T-cell (primary cell): ENCODE measurements at regions not wholly inside any gene's neighbourhood (a gene's known extent, or its start where the extent isn't known, plus 50 kb on each side); places are given as distances from the start of the nearest gene placed in this dataset.

Experiments
- ATAC-seq, 4 experiments: fragments of 200-7000 bp in 3 of 4; fragments of 150-1000 bp in 1 of 4; cut with Tn5 transposase; replicated peaks in 1 of 4; 1 replicate in 3 of 4; 2 replicates in 1 of 4; pipeline ENCODE4 v1.10.0; 2021; ENCODE audit warnings: moderate library complexity in 3 of 4, mild to moderate bottlenecking in 2 of 4, moderate number of reproducible peaks in 1 of 4
- CTCF ChIA-PET, 2 donors: fragments of 300-600 bp; sonication (Branson Sonifier 250); formaldehyde crosslinking; loops; one replicate each; lab custom pipeline; 2022; ENCODE audit warnings: antibody characterized with exemption in 2 of 2; lab: Charles Lee
- POLR2A ChIA-PET, 2 donors: fragments of 300-600 bp; sonication (Branson Sonifier 250); formaldehyde crosslinking; loops; one replicate each; lab custom pipeline; 2022; ENCODE audit warnings: antibody characterized with exemption in 2 of 2; lab: Charles Lee
- DNase-seq, 35 experiments: peaks; one replicate each; pipeline versions ENCODE4 v3.0.0 to v3.0.0-alpha.2; 2013 to 2023
- H3K27ac ChIP-seq: one replicate; pipeline ENCODE4 v1.5.1; 2013; ENCODE audit warnings: low read length
- H3K27me3 ChIP-seq, 2 experiments: replicated peaks in 1 of 2; 1 replicate in 1 of 2; 2 replicates in 1 of 2; pipeline versions ENCODE4 v1.6.1 to v1.7.0; 2013; ENCODE audit warnings: low read length in 1 of 2, mixed read lengths in 1 of 2; ENCODE audit not compliant: control insufficient read depth in 2 of 2, insufficient read depth in 2 of 2; ENCODE audit errors: extremely low read depth in 1 of 2
- H3K36me3 ChIP-seq, 2 donors: 1 replicate in 1 of 2; 2 replicates in 1 of 2; pipeline versions ENCODE4 v1.6.1 to v1.7.0; 2013; ENCODE audit warnings: low read length in 1 of 2; ENCODE audit not compliant: control insufficient read depth in 2 of 2, insufficient read depth in 1 of 2; ENCODE audit errors: extremely low read depth in 1 of 2
- H3K4me1 ChIP-seq, 2 experiments: 1 replicate in 1 of 2; 2 replicates in 1 of 2; pipeline versions ENCODE4 v1.6.1 to v1.7.0; 2013; ENCODE audit warnings: low read length in 2 of 2, mixed read lengths in 1 of 2; ENCODE audit not compliant: insufficient read depth in 2 of 2, control insufficient read depth in 1 of 2; ENCODE audit errors: extremely low read depth in 1 of 2
- H3K4me3 ChIP-seq, 2 donors: 1 replicate in 1 of 2; 2 replicates in 1 of 2; pipeline versions ENCODE4 v1.5.1 to v1.7.0; 2013; ENCODE audit warnings: mild to moderate bottlenecking in 2 of 2, low read length in 1 of 2, moderate library complexity in 1 of 2; ENCODE audit not compliant: control insufficient read depth in 1 of 2; ENCODE audit errors: extremely low read depth in 1 of 2
- H3K9me3 ChIP-seq: 2 replicates; pipeline ENCODE4 v1.7.0; 2013
- H3K27ac Mint-ChIP-seq, 2 donors: one replicate each; pipeline ENCODE4 v1.8.0; 2020 to 2021; ENCODE audit warnings: mild to moderate bottlenecking in 2 of 2, mixed read lengths in 2 of 2
- H3K27me3 Mint-ChIP-seq, 2 donors: one replicate each; pipeline ENCODE4 v1.8.0; 2021 to 2022; ENCODE audit warnings: mixed read lengths in 2 of 2
- H3K36me3 Mint-ChIP-seq: one replicate; pipeline ENCODE4 v1.8.0; 2021; ENCODE audit warnings: mixed read lengths
- H3K4me1 Mint-ChIP-seq, 3 donors: one replicate each; pipeline ENCODE4 v1.8.0; 2020 to 2022; ENCODE audit warnings: mixed read lengths in 3 of 3, mild to moderate bottlenecking in 1 of 3
- H3K4me3 Mint-ChIP-seq, 3 donors: one replicate each; pipeline ENCODE4 v1.8.0; 2020 to 2022; ENCODE audit warnings: mild to moderate bottlenecking in 3 of 3, mixed read lengths in 3 of 3, moderate library complexity in 3 of 3
- H3K9me3 Mint-ChIP-seq, 3 donors: one replicate each; pipeline ENCODE4 v1.8.0; 2020 to 2022; ENCODE audit warnings: mixed read lengths in 3 of 3
- WGBS: methylation state at CpG from one replicate; pipeline ENCODE4 v1.1.5; 2013; ENCODE audit warnings: missing lambda C conversion rate; ENCODE audit not compliant: insufficient coverage; 5-methylcytosine and 5-hydroxymethylcytosine counted together

DNA sequence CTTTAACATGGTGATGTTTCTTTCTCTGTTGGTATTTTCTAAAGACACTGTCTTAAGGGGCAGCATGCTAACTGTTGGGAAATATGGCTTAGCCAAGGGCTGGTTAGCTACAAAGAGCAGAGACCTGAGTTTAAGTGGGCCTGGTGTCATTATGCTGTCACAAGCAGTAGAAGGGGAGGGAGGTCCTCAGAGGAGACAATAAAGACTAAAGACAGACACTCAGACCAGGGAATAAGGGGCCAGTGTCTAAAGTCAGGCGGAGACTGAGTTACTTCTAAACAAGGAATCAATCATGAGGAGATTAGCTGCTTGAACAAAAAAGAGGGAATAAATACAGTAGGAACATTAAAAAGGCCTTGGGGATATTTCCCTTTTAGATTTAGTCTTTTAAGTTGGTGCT is 142.7 kb upstream of the DPPA4 start:
- CTCF ChIA-PET = no interaction called here
- H3K36me3 ChIP-seq = no peaks in the 10 kb centered on the region
- ATAC-seq (no peak), DNase-seq (no peak)
- no peak overlapping the region for H3K27ac Mint-ChIP-seq
- no CpG with 5 or more reads among the region's 1 CpG for WGBS
- H3K27me3 Mint-ChIP-seq = no peaks in the 10 kb centered on the region
- no peaks in the 10 kb centered on the region for H3K36me3 Mint-ChIP-seq
- no peaks in the 10 kb centered on the region for H3K9me3 Mint-ChIP-seq
- H3K27ac ChIP-seq = no peak overlapping the region
- no peak overlapping the region for H3K4me3 Mint-ChIP-seq
- POLR2A ChIA-PET = no interaction called here
- H3K4me1 ChIP-seq = no peaks in the 10 kb centered on the region
- H3K27me3 ChIP-seq = no peaks in the 10 kb centered on the region
- H3K4me3 ChIP-seq = no peak overlapping the region
- no peaks in the 10 kb centered on the region for H3K9me3 ChIP-seq
- peaks cover 0 to 4% (median 0%) of the 10 kb centered on the region in 3 donors for H3K4me1 Mint-ChIP-seq

GRCh38 chr3:109478614-109479013 is 141.3 kb upstream of the DPPA4 start:
- ChIA-PET CTCF (no interaction called here), POLR2A (no interaction called here)
- no peaks in the 10 kb centered on the region for H3K27me3 Mint-ChIP-seq
- H3K36me3 ChIP-seq = no peaks in the 10 kb centered on the region
- no peaks in the 10 kb centered on the region for H3K9me3 ChIP-seq
- no peaks in the 10 kb centered on the region for H3K36me3 Mint-ChIP-seq
- H3K4me3 Mint-ChIP-seq = no peak overlapping the region
- no peak overlapping the region for H3K27ac ChIP-seq
- peaks cover 0 to 4% (median 0%) of the 10 kb centered on the region in 3 donors for H3K4me1 Mint-ChIP-seq
- no peaks in the 10 kb centered on the region for H3K27me3 ChIP-seq
- no peak for ATAC-seq
- peaks cover 0 to 3% (median 0%) of the 10 kb centered on the region in 3 donors for H3K9me3 Mint-ChIP-seq
- no peaks in the 10 kb centered on the region for H3K4me1 ChIP-seq
- no CpG with 5 or more reads among the region's 1 CpG for WGBS
- DNase-seq = no peak
- no peak overlapping the region for H3K27ac Mint-ChIP-seq
- no peak overlapping the region for H3K4me3 ChIP-seq

DNA sequence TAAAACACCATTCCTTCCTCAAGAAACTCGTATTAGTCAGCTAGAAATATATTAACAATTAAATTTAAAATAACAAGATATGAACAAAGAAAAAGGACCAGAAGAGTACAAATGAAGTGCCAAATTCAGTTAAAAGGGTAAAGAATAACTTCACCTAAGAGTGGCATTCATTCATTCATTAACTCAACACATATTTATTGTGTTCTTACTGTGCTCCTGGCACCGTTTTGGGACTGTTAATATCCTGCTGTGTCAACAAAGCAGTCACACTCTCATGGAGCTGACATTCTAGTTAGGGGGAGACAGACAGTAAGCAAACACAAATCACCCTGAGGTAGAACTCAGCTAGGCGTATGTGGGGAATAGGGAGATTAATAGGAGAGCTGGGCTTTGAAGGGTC is 123.6 kb upstream of the DPPA4 start:
- no peaks in the 10 kb centered on the region for H3K4me1 ChIP-seq
- no peak overlapping the region for H3K4me3 Mint-ChIP-seq
- no peaks in the 10 kb centered on the region for H3K9me3 ChIP-seq
- no peak overlapping the region for H3K27ac Mint-ChIP-seq
- no peak for ATAC-seq
- no peak overlapping the region for H3K4me3 ChIP-seq
- no peaks in the 10 kb centered on the region for H3K4me1 Mint-ChIP-seq
- H3K27me3 ChIP-seq = no peaks in the 10 kb centered on the region
- CTCF ChIA-PET = no interaction called here
- DNase-seq = no peak
- 89% methylated on average over 1 of the region's 3 CpGs for WGBS
- H3K9me3 Mint-ChIP-seq = peaks cover 0 to 18% (median 18%) of the 10 kb centered on the region in 3 donors
- POLR2A ChIA-PET = no interaction called here
- H3K36me3 ChIP-seq = no peaks in the 10 kb centered on the region
- peaks cover 3 to 4% of the 10 kb centered on the region in 2 donors for H3K27me3 Mint-ChIP-seq
- no peak overlapping the region for H3K27ac ChIP-seq
- H3K36me3 Mint-ChIP-seq = peaks cover 16% of the 10 kb centered on the region

GRCh38 chr3:109445210-109445609 is 107.9 kb upstream of the DPPA4 start:
- no peak for DNase-seq
- H3K36me3 ChIP-seq = no peaks in the 10 kb centered on the region
- CTCF ChIA-PET = no interaction called here
- Mint-ChIP-seq H3K36me3 (peaks cover 7% of the 10 kb centered on the region), H3K4me1 (no peaks in the 10 kb centered on the region), H3K27ac (no peak overlapping the region), H3K27me3 (peaks cover 2 to 4% of the 10 kb centered on the region in 2 donors), H3K4me3 (no peak overlapping the region), H3K9me3 (peaks cover 8 to 27% (median 16%) of the 10 kb centered on the region in 3 donors)
- H3K27ac ChIP-seq = no peak overlapping the region
- peaks cover 0 to 10% of the 10 kb centered on the region in 2 experiments for H3K27me3 ChIP-seq
- no peaks in the 10 kb centered on the region for H3K9me3 ChIP-seq
- WGBS = no CpG with 5 or more reads among the region's 3 CpGs
- ATAC-seq = no peak
- POLR2A ChIA-PET = no interaction called here
- no peak overlapping the region for H3K4me3 ChIP-seq
- no peaks in the 10 kb centered on the region for H3K4me1 ChIP-seq

DNA sequence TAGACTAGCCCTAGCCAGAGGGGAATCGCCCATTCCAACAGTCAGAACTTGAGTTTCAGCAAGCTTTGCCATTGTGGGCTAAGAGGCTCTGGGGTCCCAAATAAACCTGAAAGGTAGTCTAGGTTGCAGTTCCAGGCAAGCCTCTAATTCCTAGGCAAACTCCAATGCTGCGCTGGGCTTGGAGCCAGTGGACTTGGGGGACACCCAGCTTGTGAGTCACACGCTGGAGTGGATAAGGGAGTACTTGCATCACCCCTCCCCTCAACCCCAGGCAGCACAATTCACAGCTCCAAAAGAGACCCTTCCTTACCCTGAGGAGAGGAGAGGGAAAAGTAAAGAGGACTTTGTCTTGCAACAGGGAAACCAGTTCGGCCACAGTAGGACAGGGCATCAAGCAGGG is 105.2 kb upstream of the DPPA4 start:
- Mint-ChIP-seq H3K4me3 (no peak overlapping the region), H3K4me1 (no peaks in the 10 kb centered on the region), H3K27me3 (peaks cover 2 to 4% of the 10 kb centered on the region in 2 donors), H3K36me3 (peaks cover 7% of the 10 kb centered on the region), H3K9me3 (peaks cover 8 to 20% (median 13%) of the 10 kb centered on the region in 3 donors), H3K27ac (no peak overlapping the region)
- DNase-seq (no peak), ATAC-seq (no peak)
- Histone ChIP-seq H3K27me3 (peaks cover 0 to 10% of the 10 kb centered on the region in 2 experiments), H3K27ac (no peak overlapping the region), H3K4me1 (no peaks in the 10 kb centered on the region), H3K36me3 (no peaks in the 10 kb centered on the region), H3K9me3 (no peaks in the 10 kb centered on the region), H3K4me3 (no peak overlapping the region)
- ChIA-PET POLR2A (no interaction called here), CTCF (no interaction called here)
- no CpG with 5 or more reads among the region's 4 CpGs for WGBS

GRCh38 chr3:109440353-109440752 is 103.0 kb upstream of the DPPA4 start:
- 53% methylated on average over 2 of the region's 7 CpGs for WGBS
- no peaks in the 10 kb centered on the region for H3K36me3 ChIP-seq
- CTCF ChIA-PET = no interaction called here
- peaks cover 0 to 10% of the 10 kb centered on the region in 2 experiments for H3K27me3 ChIP-seq
- H3K9me3 Mint-ChIP-seq = peaks cover 0 to 2% (median 0%) of the 10 kb centered on the region in 3 donors
- no peak overlapping the region for H3K27ac Mint-ChIP-seq
- no peak overlapping the region for H3K4me3 ChIP-seq
- H3K4me3 Mint-ChIP-seq = no peak overlapping the region
- H3K27ac ChIP-seq = no peak overlapping the region
- H3K9me3 ChIP-seq = no peaks in the 10 kb centered on the region
- H3K4me1 Mint-ChIP-seq = no peaks in the 10 kb centered on the region
- peaks cover 2 to 4% of the 10 kb centered on the region in 2 donors for H3K27me3 Mint-ChIP-seq
- no peak for ATAC-seq
- H3K36me3 Mint-ChIP-seq = peaks cover 3% of the 10 kb centered on the region
- no peaks in the 10 kb centered on the region for H3K4me1 ChIP-seq
- POLR2A ChIA-PET = no interaction called here
- no peak for DNase-seq

DNA sequence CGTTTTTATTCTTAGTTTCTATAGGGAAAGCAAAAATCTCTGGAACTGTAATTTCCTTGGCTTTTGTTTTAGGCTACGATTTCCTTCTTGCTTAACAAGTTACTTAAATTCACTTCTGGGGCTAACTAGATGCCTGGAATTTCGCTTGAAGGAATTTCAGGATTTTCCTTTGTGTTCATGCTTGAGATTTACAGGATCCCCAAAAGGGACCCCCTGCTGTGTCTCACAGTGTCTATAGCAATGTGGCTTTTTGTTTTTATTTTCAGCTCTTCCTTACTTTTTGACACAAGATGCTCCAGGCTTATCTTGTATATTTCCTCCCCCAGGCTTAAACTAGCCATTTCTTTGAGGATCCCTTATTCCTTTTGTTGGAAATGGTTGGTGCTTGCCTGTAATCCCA is 95.5 kb upstream of the DPPA4 start:
- Mint-ChIP-seq H3K27ac (no peak overlapping the region), H3K36me3 (no peaks in the 10 kb centered on the region), H3K9me3 (no peaks in the 10 kb centered on the region), H3K4me1 (peaks cover 0 to 10% (median 0%) of the 10 kb centered on the region in 3 donors), H3K4me3 (no peak overlapping the region), H3K27me3 (peaks cover 0 to 8% of the 10 kb centered on the region in 2 donors)
- no peak overlapping the region for H3K4me3 ChIP-seq
- H3K27ac ChIP-seq = no peak overlapping the region
- ChIA-PET CTCF (interaction anchor here in 1 of 2 donors (0.6 kb wide), 1 partner anchor 15 kb away, joined by 3 read pairs; no protein-coding TSS in a partner anchor), POLR2A (no interaction called here)
- ATAC-seq (no peak), DNase-seq (no peak)
- 86% methylated on average over 1 of the region's 3 CpGs for WGBS
- no peaks in the 10 kb centered on the region for H3K9me3 ChIP-seq
- no peaks in the 10 kb centered on the region for H3K36me3 ChIP-seq
- peaks cover 0 to 10% of the 10 kb centered on the region in 2 experiments for H3K27me3 ChIP-seq
- H3K4me1 ChIP-seq = no peaks in the 10 kb centered on the region
